ENCODE measurements at regions not wholly inside any gene's neighbourhood (a gene's known extent, or its start where the extent isn't known, plus 50 kb on each side); places are given as distances from the start of the nearest gene placed in this dataset.

DNA sequence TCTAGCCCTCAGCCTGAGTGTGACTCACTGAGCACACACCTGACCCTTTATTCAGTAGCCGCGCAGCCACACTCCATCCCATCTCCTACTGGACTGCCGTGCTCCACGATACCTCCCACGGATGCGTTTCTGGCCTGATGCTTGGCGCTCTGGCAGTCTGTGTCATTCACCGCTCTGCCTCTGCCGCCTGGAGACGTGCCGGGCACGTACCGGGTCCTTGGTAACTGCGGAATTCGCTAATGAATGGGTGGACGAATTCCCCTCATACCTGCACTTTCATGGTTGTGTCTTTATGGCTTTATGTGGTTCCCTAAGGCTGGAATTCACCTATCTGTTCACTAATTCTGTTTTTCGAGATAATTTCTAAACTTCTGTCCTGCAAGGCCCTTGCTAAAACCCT is 405.7 kb downstream of the QKI start:
- Histone ChIP-seq H2AFZ (no peak overlapping the region), H3K9me3 (ENCODE audit: low read depth) (no peaks in the 10 kb centered on the region), H3K36me3 (ENCODE audit: low read depth) (no peaks in the 10 kb centered on the region), H3K4me1 (ENCODE audit: insufficient read depth) (no peaks in the 10 kb centered on the region), H3K9me2 (ENCODE audit: insufficient read depth) (no peaks in the 10 kb centered on the region), H3K4me3 (no peak overlapping the region), H3F3A (ENCODE audit: insufficient read depth) (no peaks in the 10 kb centered on the region), H3K9ac (no peak overlapping the region), H4K20me1 (ENCODE audit: insufficient read depth) (no peaks in the 10 kb centered on the region), H3K4me2 (ENCODE audit: unreplicated experiment) (no peak overlapping the region), H3K27ac (no peak overlapping the region), H3K79me2 (ENCODE audit: insufficient read depth) (no peaks in the 10 kb centered on the region), H3K27me3 (replicated peaks; ENCODE audit: insufficient read depth) (no peaks in the 10 kb centered on the region)
- in situ Hi-C loops (cut with MboI) = no loop called here
- DNase-seq = no peak
- TF ChIP-seq EZH2phosphoT487 (IDR thresholded peaks at IDR 0.05; ENCODE audit: insufficient read depth, low read depth) = no peak
- 82 to 84% methylated on average over 17 of the region's 17 CpGs for WGBS, 2 experiments (ENCODE audit: low coverage in 1 of 2, low lambda C conversion rate in 2 of 2, missing lambda C conversion rate in 2 of 2)

DNA sequence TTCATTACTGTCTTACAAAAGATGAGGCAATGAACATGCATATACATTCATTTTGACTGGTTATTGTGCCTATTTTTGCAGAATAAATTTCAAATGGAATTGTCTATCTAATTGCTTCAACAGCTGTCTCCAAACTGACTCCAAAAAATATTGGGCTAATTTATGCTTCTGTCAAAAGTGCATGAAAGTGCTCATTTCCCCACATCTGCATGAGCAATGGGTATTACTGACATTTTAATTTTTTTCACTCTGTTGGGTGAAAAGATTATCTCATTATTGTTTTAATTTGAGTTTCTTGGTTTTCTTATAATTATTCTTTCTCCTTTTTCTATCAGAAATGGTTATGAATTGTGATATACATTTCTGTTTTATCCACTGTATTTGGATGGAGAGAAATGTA is 404.2 kb downstream of the QKI start:
- no peaks in the 10 kb centered on the region for H3K27me3 ChIP-seq (replicated peaks; ENCODE audit: insufficient read depth)
- no peak overlapping the region for H3K4me3 ChIP-seq
- H2AFZ ChIP-seq = no peak overlapping the region
- no peaks in the 10 kb centered on the region for H4K20me1 ChIP-seq (ENCODE audit: insufficient read depth)
- H3K9ac ChIP-seq = no peak overlapping the region
- no peak overlapping the region for H3K4me2 ChIP-seq (ENCODE audit: unreplicated experiment)
- H3K36me3 ChIP-seq (ENCODE audit: low read depth) = no peaks in the 10 kb centered on the region
- H3K4me1 ChIP-seq (ENCODE audit: insufficient read depth) = no peaks in the 10 kb centered on the region
- H3F3A ChIP-seq (ENCODE audit: insufficient read depth) = 0 out of 2 replicates have a peak, but pooled peaks cover 6% of the 10 kb centered on the region
- TF ChIP-seq EZH2 (IDR thresholded peaks at IDR 0.05; ENCODE audit: insufficient read depth, poor library complexity, severe bottlenecking) = no peak
- TF ChIP-seq EZH2phosphoT487 (IDR thresholded peaks at IDR 0.05; ENCODE audit: insufficient read depth, low read depth) = no peak
- no peaks in the 10 kb centered on the region for H3K9me2 ChIP-seq (ENCODE audit: insufficient read depth)
- H3K27ac ChIP-seq = no peak overlapping the region
- DNase-seq = no peak
- no peaks in the 10 kb centered on the region for H3K79me2 ChIP-seq (ENCODE audit: insufficient read depth)
- in situ Hi-C loops (cut with MboI) = no loop called here
- H3K9me3 ChIP-seq (ENCODE audit: low read depth) = no peaks in the 10 kb centered on the region

DNA sequence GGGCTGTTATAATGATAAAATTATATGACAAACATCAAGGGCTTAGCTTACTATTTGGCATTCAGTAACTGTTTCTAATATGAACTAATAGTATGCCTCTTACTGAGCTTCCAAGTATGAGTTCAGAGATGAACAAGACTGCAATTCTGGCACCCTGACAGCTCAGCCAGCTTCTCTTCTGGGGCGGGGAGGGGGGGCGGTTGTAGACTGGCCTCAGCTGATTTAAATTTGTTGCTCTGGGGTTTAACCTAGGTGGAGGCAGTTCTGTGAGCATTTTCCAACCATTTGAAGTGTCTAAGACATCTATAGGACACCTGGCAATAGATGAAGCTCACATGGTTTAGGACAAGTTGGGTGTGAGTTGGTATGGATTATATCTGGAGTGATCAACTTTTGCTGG is 401.9 kb downstream of the QKI start:
- in situ Hi-C loops (cut with MboI) = no loop called here
- no peak overlapping the region for H3K27ac ChIP-seq
- H4K20me1 ChIP-seq (ENCODE audit: insufficient read depth) = no peaks in the 10 kb centered on the region
- no peaks in the 10 kb centered on the region for H3K9me3 ChIP-seq (ENCODE audit: low read depth)
- no peaks in the 10 kb centered on the region for H3K4me1 ChIP-seq (ENCODE audit: insufficient read depth)
- 79 to 80% methylated on average over 2 of the region's 2 CpGs for WGBS, 2 experiments (ENCODE audit: low coverage in 1 of 2, low lambda C conversion rate in 2 of 2, missing lambda C conversion rate in 2 of 2)
- no peaks in the 10 kb centered on the region for H3K27me3 ChIP-seq (replicated peaks; ENCODE audit: insufficient read depth)
- H3F3A ChIP-seq (ENCODE audit: insufficient read depth) = 0 out of 2 replicates have a peak, but pooled peaks cover 6% of the 10 kb centered on the region
- no peak for TF ChIP-seq EZH2 (IDR thresholded peaks at IDR 0.05; ENCODE audit: insufficient read depth, poor library complexity, severe bottlenecking)
- no peak overlapping the region for H3K9ac ChIP-seq
- no peaks in the 10 kb centered on the region for H3K79me2 ChIP-seq (ENCODE audit: insufficient read depth)
- no peak for DNase-seq
- no peak overlapping the region for H3K4me3 ChIP-seq
- no peaks in the 10 kb centered on the region for H3K36me3 ChIP-seq (ENCODE audit: low read depth)
- H2AFZ ChIP-seq = no peak overlapping the region
- no peak overlapping the region for H3K4me2 ChIP-seq (ENCODE audit: unreplicated experiment)
- H3K9me2 ChIP-seq (ENCODE audit: insufficient read depth) = no peaks in the 10 kb centered on the region

DNA sequence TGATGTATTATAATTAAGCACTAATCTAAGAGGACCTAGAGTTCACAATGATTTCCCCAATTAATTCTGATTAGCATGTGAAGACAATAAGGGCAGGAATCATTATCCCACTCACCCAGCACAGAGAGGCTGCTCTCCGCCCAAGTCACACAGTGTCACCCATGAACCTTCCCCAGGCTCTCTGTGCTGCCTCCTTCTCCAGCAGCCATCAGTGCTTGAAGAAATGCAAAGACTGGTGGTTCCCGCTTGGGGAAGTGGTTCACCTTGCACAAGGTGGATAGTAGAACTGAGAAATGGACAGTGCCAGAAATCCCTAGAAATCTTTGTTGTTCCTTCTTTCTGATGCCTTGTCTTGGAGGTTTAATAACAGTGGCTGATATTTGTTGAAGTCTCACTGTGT is 401.3 kb downstream of the QKI start:
- DNase-seq = no peak
- H3K36me3 ChIP-seq (ENCODE audit: low read depth) = no peaks in the 10 kb centered on the region
- no peak for TF ChIP-seq EZH2phosphoT487 (IDR thresholded peaks at IDR 0.05; ENCODE audit: insufficient read depth, low read depth)
- TF ChIP-seq EZH2 (IDR thresholded peaks at IDR 0.05; ENCODE audit: insufficient read depth, poor library complexity, severe bottlenecking) = no peak
- H3K4me2 ChIP-seq (ENCODE audit: unreplicated experiment) = no peak overlapping the region
- H3K4me3 ChIP-seq = no peak overlapping the region
- in situ Hi-C loops (cut with MboI) = no loop called here
- no peaks in the 10 kb centered on the region for H3K27me3 ChIP-seq (replicated peaks; ENCODE audit: insufficient read depth)
- H3K9me3 ChIP-seq (ENCODE audit: low read depth) = no peaks in the 10 kb centered on the region
- 94 to 98% methylated on average over 2 of the region's 2 CpGs for WGBS, 2 experiments (ENCODE audit: low coverage in 1 of 2, low lambda C conversion rate in 2 of 2, missing lambda C conversion rate in 2 of 2)
- no peaks in the 10 kb centered on the region for H3K4me1 ChIP-seq (ENCODE audit: insufficient read depth)
- no peaks in the 10 kb centered on the region for H3K79me2 ChIP-seq (ENCODE audit: insufficient read depth)
- no peaks in the 10 kb centered on the region for H4K20me1 ChIP-seq (ENCODE audit: insufficient read depth)
- no peaks in the 10 kb centered on the region for H3K9me2 ChIP-seq (ENCODE audit: insufficient read depth)
- H3F3A ChIP-seq (ENCODE audit: insufficient read depth) = 0 out of 2 replicates have a peak, but pooled peaks cover 6% of the 10 kb centered on the region
- no peak overlapping the region for H3K9ac ChIP-seq
- H2AFZ ChIP-seq = no peak overlapping the region
- H3K27ac ChIP-seq = no peak overlapping the region
